RPMI7951 (cell line): ENCODE measurements at regions not wholly inside any gene's neighbourhood (a gene's known extent, or its start where the extent isn't known, plus 50 kb on each side); places are given as distances from the start of the nearest gene placed in this dataset.
"Not testable (repeated sequence)": the region's sequence is repeated elsewhere in the genome, so short reads cannot be mapped to it uniquely, and the experiment has no call there.

Source experiments
- DNase-seq: peaks from one replicate; pipeline ENCODE4 v3.0.0-alpha.2; 2012; ENCODE audit warnings: low read depth

- no peak for DNase-seq
These were observed 146.2 kb upstream of the ZBED5 start for GRCh38 chr11:11004069-11004468.

GRCh38 chr11:11003226-11003625 is 145.4 kb upstream of the ZBED5 start:
- no peak for DNase-seq

- DNase-seq: no peak
These were observed 142.9 kb upstream of the ZBED5 start for GRCh38 chr11:11000579-11001283.

GRCh38 chr11:10998674-10999073 is 140.8 kb upstream of the ZBED5 start:
- DNase-seq: no peak

- no peak for DNase-seq
These were observed 138.8 kb upstream of the ZBED5 start for GRCh38 chr11:10996678-10997077.

- DNase-seq: no peak
These were observed 135.8 kb upstream of the ZBED5 start for GRCh38 chr11:10993640-10994039.

- peak; percentile 17 for DNase-seq
These were observed 135.3 kb upstream of the ZBED5 start for GRCh38 chr11:10993186-10993585.

GRCh38 chr11:10991393-10991792 is 133.5 kb upstream of the ZBED5 start:
- DNase-seq: no peak

GRCh38 chr11:10990637-10991193 is 132.9 kb upstream of the ZBED5 start:
- no peak for DNase-seq

- DNase-seq: no peak
These were observed 132.3 kb upstream of the ZBED5 start for GRCh38 chr11:10990160-10990559.

GRCh38 chr11:10986006-10986405 is 128.2 kb upstream of the ZBED5 start:
- DNase-seq: no peak

GRCh38 chr11:10984742-10985141 is 126.9 kb upstream of the ZBED5 start:
- DNase-seq: no peak

GRCh38 chr11:10984250-10984649 is 126.4 kb upstream of the ZBED5 start:
- DNase-seq: no peak

GRCh38 chr11:10982704-10983510 is 125.1 kb upstream of the ZBED5 start:
- DNase-seq: no peak

GRCh38 chr11:10979529-10979928 is 121.7 kb upstream of the ZBED5 start:
- no peak for DNase-seq

GRCh38 chr11:10978198-10978597 is 120.3 kb upstream of the ZBED5 start:
- DNase-seq: no peak

- peak; percentile 27 for DNase-seq
These were observed 117.5 kb upstream of the ZBED5 start for GRCh38 chr11:10975287-10975721.

GRCh38 chr11:10973416-10973815 is 115.6 kb upstream of the ZBED5 start:
- DNase-seq: no peak

- DNase-seq: no peak
These were observed 113.1 kb upstream of the ZBED5 start for GRCh38 chr11:10970926-10971325.

- no peak for DNase-seq
These were observed 111.5 kb upstream of the ZBED5 start for GRCh38 chr11:10969387-10969786.

GRCh38 chr11:10956884-10957283 is 99.0 kb upstream of the ZBED5 start:
- DNase-seq: not testable (repeated sequence)

GRCh38 chr11:10955616-10956015 is 97.8 kb upstream of the ZBED5 start:
- no peak for DNase-seq

GRCh38 chr11:10954184-10954583 is 96.3 kb upstream of the ZBED5 start:
- DNase-seq: no peak
